ENCODE measurements at regions not wholly inside any gene's neighbourhood (a gene's known extent, or its start where the extent isn't known, plus 50 kb on each side); places are given as distances from the start of the nearest gene placed in this dataset.

- TF ChIP-seq ZNF518A (tag by site-specific recombination; conservative IDR thresholded peaks at IDR 0.05; ENCODE audit: low read depth), result no peak
- TF ChIP-seq ZNF654 (tag by site-specific recombination; IDR thresholded peaks at IDR 0.05; ENCODE audit: low read depth), result no peak
- TF ChIP-seq PRDM2 (tag by site-specific recombination; IDR thresholded peaks at IDR 0.05; ENCODE audit: borderline replicate concordance), result no peak
- no peak for TF ChIP-seq ZFP37 (tag by site-specific recombination; IDR thresholded peaks at IDR 0.05)
- TF ChIP-seq ZNF146 (tag by site-specific recombination; IDR thresholded peaks at IDR 0.05), result no peak
- TF ChIP-seq ZSCAN4 (tag by site-specific recombination; IDR thresholded peaks at IDR 0.05), result no peak
- TF ChIP-seq ZNF280D (tag by site-specific recombination; IDR thresholded peaks at IDR 0.05), result no peak
These were observed 209.2 kb upstream of the KCTD3 start (continued) for GRCh38 chr1:215357901-215358300.

GRCh38 chr1:215358356-215358755 is 208.7 kb upstream of the KCTD3 start:
- TF ChIP-seq CTCF (tag by site-specific recombination; IDR thresholded peaks at IDR 0.05), result no peak
- no peaks in the 10 kb centered on the region for H3K4me1 ChIP-seq (ENCODE audit: control insufficient read depth, insufficient read depth, low read length)
- ChIA-PET POLR2A (no interaction called here), CTCF (no interaction called here)
- no peaks in the 10 kb centered on the region for H3K9me3 ChIP-seq (ENCODE audit: control insufficient read depth, insufficient read depth, low read depth, low read length)
- no peak overlapping the region for H3K4me3 ChIP-seq (ENCODE audit: low read depth, low read length)
- H3K36me3 ChIP-seq (ENCODE audit: control insufficient read depth in 2 of 2, insufficient read depth in 1 of 2, low read length in 2 of 2), result no peaks in the 10 kb centered on the region
- no peak overlapping the region for H3K27ac ChIP-seq (ENCODE audit: extremely low read depth, low read depth, low read length)

Data from HEK293 (cell line).